22Rv1 (cell line): ENCODE measurements at regions not wholly inside any gene's neighbourhood (a gene's known extent, or its start where the extent isn't known, plus 50 kb on each side); places are given as distances from the start of the nearest gene placed in this dataset.

Experiments
- H3K27ac ChIP-seq: fragments of 450-650 bp; 2 replicates; pipeline ENCODE4 v1.5.1; 2017
- CTCF ChIP-seq: fragments of 450-650 bp; IDR thresholded peaks from 2 replicates; pipeline ENCODE4 v1.5.1; 2017; ENCODE audit warnings: mild to moderate bottlenecking
- ZFX ChIP-seq: fragments of 450-650 bp; IDR thresholded peaks from 2 replicates; pipeline ENCODE4 v1.6.1; 2017; ENCODE audit warnings: antibody characterized with exemption, borderline replicate concordance

GRCh38 chr5:10842823-10843222 is 81.8 kb upstream of the DAP start:
- TF ChIP-seq CTCF, result no peak
- no peak for TF ChIP-seq ZFX

GRCh38 chr5:10839916-10840599 is 79.0 kb upstream of the DAP start:
- TF ChIP-seq CTCF, result no peak
- TF ChIP-seq ZFX, result no peak
- no peak overlapping the region for H3K27ac ChIP-seq

More at GRCh38 chr5:10842823-10843222, 81.8 kb upstream of the DAP start:
- no peak overlapping the region for H3K27ac ChIP-seq

GRCh38 chr5:10839118-10839517 is 78.1 kb upstream of the DAP start:
- TF ChIP-seq CTCF (no peak), ZFX (no peak)
- H3K27ac ChIP-seq, result no peak overlapping the region

GRCh38 chr5:10838038-10838437 is 77.0 kb upstream of the DAP start:
- H3K27ac ChIP-seq, result no peak overlapping the region
- TF ChIP-seq ZFX (no peak), CTCF (no peak)

- no peak overlapping the region for H3K27ac ChIP-seq
- TF ChIP-seq CTCF (no peak), ZFX (no peak)
Measured at GRCh38 chr5:10836986-10837385, 76.0 kb upstream of the DAP start.

GRCh38 chr5:10834695-10835094 is 73.7 kb upstream of the DAP start:
- TF ChIP-seq CTCF (no peak), ZFX (no peak)

GRCh38 chr5:10832987-10833386 is 72.0 kb upstream of the DAP start:
- H3K27ac ChIP-seq, result no peak overlapping the region
- TF ChIP-seq CTCF (no peak), ZFX (no peak)

More at GRCh38 chr5:10834695-10835094, 73.7 kb upstream of the DAP start:
- H3K27ac ChIP-seq, result no peak overlapping the region
